Pons (tissue), 1 donor: ENCODE measurements at regions not wholly inside any gene's neighbourhood (a gene's known extent, or its start where the extent isn't known, plus 50 kb on each side); places are given as distances from the start of the nearest gene placed in this dataset.
"Not testable (repeated sequence)": the region's sequence is repeated elsewhere in the genome, so short reads cannot be mapped to it uniquely, and the experiment has no call there.

Source experiments
- DNase-seq: peaks from one replicate; pipeline ENCODE4 v3.0.0-alpha.2; 2016; ENCODE audit warnings: low spot score

- no peak for DNase-seq
These were observed 265.1 kb upstream of the C16orf82 start for GRCh38 chr16:26801628-26802027.

GRCh38 chr16:26802440-26802839 lies 264.3 kb upstream of the C16orf82 start:
- no peak for DNase-seq

DNA sequence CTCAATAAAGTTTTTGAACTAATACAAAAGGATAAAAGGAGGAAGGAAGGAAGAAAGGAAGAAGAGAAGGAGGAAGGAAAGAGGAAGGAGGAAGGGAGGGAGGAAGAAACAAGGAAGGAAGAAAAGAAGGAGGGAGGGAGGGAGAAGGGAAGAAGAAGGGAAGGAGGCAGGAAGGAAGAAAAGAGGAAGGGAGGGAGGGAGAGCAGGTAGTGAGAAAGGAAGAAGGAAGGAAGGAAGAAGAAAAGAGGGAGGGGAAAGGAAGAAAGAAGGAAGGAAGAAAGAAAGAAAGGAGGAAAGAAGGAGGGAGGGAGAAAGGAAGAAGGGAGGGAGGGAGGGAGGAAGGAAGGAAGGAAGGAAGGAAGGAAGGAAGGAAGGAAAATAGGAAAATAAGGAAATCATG lies 263.8 kb upstream of the C16orf82 start:
- no peak for DNase-seq

DNA sequence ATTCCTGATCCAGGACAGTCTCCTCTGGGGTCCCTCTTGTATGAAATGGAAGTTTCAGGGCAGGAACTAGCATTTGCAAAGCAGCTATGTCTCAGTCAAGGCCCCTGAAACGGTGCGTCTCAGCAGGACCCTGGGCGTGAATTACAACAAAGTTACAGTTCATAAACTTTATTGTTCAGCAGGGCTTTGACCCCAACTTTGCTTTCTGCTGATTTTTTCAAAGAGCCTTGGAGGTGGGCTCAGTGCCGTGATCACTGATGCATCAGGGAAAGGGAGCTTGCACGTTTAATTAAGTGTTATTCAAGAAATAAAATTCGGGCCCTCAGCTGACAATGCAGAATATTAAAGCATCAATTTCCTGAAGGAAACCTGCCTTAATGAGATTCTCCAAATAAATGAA lies 260.1 kb upstream of the C16orf82 start:
- no peak for DNase-seq

- DNase-seq: no peak
These were observed 257.3 kb upstream of the C16orf82 start for GRCh38 chr16:26809461-26809860.

DNA sequence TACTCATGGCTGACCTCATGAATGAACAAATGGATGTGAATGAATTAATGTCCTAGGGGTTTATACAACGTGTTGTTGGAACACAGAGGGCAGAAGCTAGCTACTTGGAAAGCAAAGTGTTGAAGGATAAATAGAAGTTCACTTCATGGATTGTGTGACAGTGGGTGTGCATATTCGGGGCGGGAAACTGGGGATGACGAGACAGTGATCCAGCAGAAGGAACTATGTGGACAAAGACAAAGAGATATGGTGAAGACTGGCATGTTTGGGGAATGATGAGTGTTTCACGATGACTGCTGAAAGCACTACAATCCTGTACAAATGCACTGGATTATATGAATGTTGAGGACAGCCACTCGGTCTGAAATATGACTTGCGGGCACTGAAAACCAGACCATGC lies 250.5 kb upstream of the C16orf82 start:
- DNase-seq: no peak

GRCh38 chr16:26816885-26817571 lies 249.7 kb upstream of the C16orf82 start:
- DNase-seq: no peak

DNA sequence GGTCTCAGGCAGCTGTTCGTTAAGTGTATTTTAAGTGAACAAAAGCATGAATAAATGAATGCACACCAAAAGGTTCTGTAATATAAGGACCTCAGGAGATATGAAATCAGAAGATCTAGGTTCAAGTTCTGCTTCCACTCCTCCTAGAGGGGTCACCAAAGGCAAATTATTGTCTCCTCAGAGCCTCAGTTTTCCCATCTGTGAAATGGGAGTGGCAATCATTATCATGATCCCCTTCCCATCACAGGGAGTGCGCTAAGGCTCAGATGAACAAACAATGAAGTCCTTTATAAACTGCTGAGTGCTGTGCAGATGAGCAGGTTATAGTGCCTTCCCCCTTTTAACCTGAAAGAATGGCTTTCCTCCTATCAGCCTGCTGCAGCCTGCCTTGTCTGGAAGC lies 248.3 kb upstream of the C16orf82 start:
- no peak for DNase-seq

DNA sequence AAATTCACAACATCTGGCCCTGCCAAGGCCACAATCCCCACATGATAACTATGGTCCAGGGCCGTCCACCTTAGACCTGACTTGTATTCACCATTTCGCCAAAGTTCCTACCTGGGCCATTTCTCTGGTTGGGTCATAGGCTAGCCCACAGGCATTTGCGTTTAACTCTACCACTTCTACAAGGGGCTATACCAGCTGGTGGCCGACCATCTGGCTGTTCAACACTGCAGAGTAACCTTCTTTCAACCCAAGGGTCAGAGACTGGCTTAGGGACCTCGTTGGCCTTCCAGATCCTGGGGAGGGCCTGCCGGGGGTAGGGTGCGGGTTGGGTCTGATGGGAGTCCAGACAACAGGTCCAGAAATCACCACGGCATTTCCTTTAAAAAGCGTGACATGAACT lies 242.3 kb upstream of the C16orf82 start:
- no peak for DNase-seq

DNA sequence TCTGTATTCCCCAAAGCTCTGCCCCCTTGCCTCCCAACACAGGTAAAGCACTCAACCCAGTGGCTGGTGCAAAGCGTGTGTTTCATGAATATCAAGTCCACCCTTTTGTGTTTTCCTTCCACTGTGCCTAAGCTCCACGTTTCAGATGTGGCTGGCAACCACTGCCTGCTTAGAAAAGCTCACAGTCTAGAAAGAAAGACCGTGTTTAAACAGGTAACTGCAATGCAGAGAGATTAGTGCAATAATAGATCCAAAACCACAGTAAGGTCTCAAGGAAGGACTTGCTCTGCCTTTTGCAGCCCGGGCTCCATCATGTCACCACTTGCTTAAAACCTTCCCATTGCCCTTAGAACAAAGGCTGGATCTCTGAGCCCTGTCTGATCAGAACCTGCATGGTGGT lies 240.2 kb upstream of the C16orf82 start:
- DNase-seq: no peak

DNA sequence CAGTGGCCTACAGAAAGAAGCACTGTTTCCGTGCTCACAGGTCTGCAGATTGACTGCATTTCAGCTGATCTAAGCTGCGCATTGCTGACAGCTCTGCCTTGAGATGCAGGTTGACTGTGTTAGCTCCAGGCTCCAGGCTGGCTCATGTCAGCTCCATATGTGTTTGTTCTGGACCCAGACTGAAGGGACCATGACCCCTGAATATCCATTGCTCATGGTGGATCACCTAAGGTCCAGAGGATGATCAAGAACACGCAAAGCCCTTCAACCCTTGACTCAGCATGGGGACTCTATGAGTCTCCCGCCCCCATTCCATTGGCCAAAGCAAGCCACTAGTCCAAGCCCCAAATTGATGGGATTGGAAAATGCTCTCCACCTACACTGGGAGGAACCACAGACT lies 239.3 kb upstream of the C16orf82 start:
- no peak for DNase-seq

DNA sequence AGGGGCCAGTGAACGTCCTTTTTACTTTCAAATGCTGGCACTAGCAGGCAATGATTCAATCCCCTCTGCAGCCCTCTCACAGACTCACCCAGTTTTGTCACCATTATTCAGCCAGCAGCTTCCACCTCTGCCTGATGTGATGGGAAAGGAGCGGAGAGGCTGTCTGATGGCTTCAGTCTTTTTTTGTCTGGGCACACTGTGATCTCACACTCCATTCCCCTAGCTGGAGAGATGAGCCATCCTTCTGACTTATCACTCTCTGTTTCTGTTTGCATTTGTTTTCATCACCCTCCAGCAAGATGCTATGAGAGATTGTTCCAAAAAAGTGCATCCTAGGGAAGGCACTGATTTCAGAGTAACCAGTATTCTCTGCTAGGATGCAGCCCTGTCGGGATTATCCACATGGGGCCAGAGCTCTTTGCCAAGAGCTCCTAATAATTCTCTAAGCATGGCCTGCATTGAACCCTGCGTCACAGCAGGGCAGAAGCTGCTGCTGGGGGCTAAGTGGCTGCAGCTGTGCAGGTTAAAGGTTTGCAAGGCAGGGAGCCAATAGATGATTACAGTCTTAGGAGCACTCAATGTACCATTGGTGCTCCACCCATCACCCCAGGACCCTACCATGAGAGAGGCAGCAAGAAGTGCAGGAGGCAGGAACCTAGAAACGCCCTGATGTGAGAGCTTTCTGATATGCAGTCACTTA lies 236.1 kb upstream of the C16orf82 start:
- DNase-seq: no peak

- DNase-seq: not testable (repeated sequence)
These were observed 230.6 kb upstream of the C16orf82 start for GRCh38 chr16:26836114-26836513.

DNA sequence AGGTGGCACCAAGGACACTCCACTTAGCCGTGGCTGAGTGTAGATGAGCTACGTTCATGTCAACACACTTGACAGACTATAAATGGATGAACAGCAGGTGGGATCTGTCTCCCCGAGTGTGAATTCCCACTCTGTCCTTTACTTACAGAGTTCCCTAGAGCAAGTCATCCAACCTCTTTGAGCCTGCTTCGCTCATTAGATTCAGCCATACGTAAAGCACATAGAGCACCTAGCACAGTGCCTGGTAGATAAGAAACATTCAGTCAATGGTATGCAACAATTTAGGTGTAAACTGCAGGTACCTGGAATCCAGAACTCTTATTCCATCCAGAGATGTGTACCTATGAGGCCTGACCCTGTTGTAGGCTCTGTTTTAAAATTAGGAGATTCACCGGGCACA lies 227.8 kb upstream of the C16orf82 start:
- no peak for DNase-seq

DNA sequence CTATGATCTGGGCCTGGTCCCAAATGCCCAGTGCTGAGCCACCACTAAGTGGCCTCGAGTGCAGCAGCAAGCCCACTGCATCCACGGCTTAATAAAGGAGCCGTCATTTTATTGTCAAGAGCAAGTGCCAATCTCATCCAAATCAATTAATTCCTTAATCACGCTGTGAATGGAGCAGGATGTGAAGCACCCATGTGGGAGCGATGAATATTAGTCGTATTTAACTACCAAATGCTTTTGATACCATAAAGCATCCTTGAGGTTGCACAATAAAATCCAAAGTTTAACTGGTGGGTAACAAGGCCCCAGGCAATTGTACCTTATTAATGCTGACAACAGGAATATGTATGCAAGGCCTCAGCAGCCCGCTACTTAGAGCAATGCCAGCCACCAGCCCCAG lies 226.0 kb upstream of the C16orf82 start:
- no peak for DNase-seq

DNA sequence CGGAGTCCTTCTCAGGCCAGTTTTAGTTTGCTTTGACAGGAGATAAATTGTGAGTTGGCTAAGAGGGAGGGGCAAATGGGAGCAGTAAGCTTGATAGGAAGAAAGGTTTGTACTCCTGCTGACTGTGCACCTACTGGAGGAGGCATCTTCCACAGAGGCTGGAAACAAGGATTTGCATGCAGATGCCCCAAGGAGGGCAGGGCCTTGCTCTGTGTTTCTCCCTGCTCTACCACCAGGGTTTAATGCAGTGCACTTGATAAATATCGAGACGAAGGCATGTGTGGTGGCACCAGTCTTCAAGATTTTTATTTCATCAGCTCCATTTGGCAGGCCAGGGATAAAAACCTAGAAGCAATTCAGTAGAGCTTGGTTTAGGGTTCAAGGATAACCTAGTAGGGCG lies 210.5 kb upstream of the C16orf82 start:
- no peak for DNase-seq

DNA sequence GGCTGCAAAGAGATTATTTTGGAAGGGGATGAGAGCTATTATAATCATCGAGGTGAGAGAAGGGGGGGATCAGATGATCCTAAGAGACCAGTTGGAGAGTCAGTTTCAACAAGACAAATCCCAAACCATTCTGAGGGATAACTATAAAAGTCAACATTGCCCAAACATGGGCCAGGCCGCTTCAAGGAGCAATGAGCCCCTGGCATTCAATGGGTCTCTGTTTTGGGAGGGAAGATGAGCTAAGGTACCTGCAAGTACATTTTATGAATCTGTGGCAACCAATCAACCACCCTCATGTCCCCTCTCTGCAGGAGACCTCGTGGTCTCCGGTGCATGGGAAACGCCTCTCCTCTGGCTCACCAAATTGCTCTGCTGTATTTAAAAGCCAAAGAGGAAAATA lies 209.9 kb upstream of the C16orf82 start:
- no peak for DNase-seq

GRCh38 chr16:26857371-26857770 lies 209.4 kb upstream of the C16orf82 start:
- no peak for DNase-seq

- no peak for DNase-seq
These were observed 206.2 kb upstream of the C16orf82 start for GRCh38 chr16:26860506-26860905.

- DNase-seq: no peak
These were observed 202.8 kb upstream of the C16orf82 start for GRCh38 chr16:26863931-26864330.

- not testable (repeated sequence) for DNase-seq
These were observed 192.4 kb upstream of the C16orf82 start for GRCh38 chr16:26874318-26874717.

GRCh38 chr16:26877421-26877820 lies 189.3 kb upstream of the C16orf82 start:
- DNase-seq: no peak

GRCh38 chr16:26885674-26886073 lies 181.1 kb upstream of the C16orf82 start:
- DNase-seq: no peak

DNA sequence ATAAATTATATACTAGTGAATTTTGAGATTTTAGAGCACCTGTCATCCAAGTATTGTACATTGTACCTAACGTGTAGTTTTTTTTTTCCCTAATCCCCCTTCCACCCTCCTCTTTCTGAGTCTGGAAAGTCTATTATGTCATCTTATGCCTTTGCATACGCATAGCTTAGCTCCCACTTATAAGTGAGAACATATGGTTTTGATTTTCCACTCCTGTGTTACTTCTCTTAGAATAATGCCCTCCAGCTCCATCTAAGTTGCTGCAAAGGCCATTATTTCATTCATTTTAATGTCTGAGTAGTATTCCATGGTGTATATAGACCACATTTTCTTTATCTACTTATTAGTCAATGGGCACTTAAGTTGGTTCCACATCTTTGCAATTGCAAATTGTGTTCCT lies 177.0 kb upstream of the C16orf82 start:
- no peak for DNase-seq
